GM21737 (cell line): ENCODE measurements at regions not wholly inside any gene's neighbourhood (a gene's known extent, or its start where the extent isn't known, plus 50 kb on each side); places are given as distances from the start of the nearest gene placed in this dataset.
"Not testable (repeated sequence)": the region's sequence is repeated elsewhere in the genome, so short reads cannot be mapped to it uniquely, and the experiment has no call there.

Experiments
- ATAC-seq: cut with Tn5 transposase; IDR thresholded peaks from one replicate; pipeline ENCODE4 v1.9.1; 2021; ENCODE audit warnings: mild to moderate bottlenecking, moderate library complexity; ENCODE audit not compliant: unreplicated experiment

DNA sequence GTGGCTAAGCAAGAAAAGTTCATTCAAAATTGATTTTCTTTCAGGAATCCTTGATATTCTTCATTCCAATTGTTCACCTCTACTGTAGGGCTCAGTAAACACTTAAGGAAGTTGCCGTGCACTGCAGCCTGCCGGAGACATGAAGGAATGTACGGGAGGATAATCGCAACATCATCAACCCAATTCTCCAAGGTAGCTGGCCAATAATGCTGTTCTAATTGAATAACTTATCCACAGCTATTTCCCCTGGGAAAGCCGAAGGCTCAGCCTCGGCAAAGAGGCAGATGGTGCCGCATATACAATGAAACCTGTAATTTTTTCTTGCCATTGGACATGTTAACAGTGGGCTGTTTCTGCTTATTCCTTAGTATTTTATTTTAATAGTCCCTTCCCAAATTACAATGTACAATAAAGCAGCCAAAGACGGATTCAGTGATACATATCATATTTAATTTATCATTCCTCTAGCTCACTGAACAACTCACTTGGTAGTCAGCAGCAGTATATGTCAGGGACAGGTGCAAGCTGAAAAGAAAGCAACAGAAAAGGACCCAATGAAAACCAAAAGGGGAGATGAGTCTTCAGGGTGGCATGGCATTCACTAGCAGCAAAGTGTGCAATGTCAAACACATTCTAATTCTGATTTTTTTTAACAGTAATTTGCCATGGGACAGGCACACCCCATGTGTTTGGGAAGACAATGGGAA lies 420.5 kb upstream of the KLF12 start:
- ATAC-seq: no peak

GRCh38 chr13:74550039-74550438 lies 415.8 kb upstream of the KLF12 start:
- no peak for ATAC-seq

DNA sequence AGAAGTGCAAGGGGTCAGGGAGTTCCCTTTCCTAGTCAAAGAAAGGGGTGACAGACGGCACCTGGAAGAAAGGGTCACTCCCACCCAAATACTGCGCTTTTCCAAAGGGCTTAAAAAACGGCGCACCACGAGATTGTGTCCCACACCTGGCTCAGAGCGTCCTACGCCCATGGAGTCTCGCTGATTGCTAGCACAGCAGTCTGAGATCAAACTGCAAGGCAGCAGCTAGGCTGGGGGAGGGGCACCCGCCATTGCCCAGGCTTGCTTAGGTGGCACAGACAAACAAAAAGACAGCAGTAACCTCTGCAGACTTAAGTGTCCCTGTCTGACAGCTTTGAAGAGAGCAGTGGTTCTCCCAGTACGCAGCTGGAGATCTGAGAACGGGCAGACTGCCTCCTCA lies 402.4 kb upstream of the KLF12 start:
- not testable (repeated sequence) for ATAC-seq

DNA sequence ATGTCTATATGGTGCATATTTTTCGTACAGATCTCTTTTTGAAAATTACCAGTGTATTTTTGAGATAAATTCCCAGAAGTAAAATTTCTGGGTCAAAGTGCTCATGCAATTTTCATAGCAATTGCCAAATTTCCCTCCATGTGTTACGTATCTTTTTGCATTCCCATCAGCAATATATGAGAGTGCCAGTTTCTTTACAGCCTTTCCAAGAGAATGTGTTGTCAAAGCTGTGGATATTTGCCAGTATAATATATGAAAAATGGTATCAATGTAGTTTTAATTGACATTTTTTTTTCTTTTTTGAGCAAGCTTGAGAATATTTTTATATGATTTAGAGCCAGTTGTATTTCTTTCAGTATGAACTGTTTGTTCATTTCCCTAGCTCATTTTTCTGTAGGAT lies 399.0 kb upstream of the KLF12 start:
- no peak for ATAC-seq

DNA sequence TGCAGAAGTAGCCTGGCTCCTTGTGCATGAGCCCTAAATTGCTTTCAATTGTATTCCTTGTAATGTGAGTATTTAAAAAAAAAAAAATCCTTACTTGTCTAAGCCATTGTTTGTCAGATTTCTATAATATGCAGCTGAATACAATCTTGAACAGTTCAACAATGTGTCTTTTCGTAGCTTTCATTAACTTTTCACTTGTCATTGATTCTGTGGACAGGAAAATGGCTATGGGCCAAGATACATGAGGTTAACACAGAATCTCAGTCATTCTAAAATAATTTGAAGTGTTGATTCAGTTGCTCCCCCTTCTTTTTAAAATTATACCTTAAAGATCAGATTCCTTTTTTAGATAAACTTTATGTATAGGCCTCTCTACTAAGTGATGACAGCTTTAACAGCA lies 395.8 kb upstream of the KLF12 start:
- ATAC-seq: no peak

- ATAC-seq: no peak
Observed at GRCh38 chr13:74528734-74529513, 394.7 kb upstream of the KLF12 start.

- no peak for ATAC-seq
Observed at GRCh38 chr13:74523057-74523456, 388.9 kb upstream of the KLF12 start.

DNA sequence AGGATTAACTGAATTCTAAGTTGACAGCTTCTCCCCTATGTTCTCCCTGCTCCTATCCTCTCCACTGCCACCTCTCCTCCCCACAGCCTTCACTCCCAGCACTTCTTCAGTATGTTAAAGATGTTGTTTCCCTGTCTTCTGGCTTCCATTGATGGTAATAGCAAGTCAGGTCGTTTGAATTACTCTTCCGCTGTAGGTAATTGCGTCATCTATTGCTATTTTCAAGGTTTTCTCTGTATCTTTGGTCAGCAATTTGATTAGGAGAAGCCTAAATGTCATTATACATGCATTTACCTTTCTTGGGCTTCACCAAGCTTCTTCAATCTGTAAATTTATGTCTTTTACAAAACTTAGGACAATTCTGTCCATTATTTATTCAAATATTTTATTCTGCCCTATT lies 377.3 kb upstream of the KLF12 start:
- no peak for ATAC-seq

GRCh38 chr13:74487091-74487722 lies 353.0 kb upstream of the KLF12 start:
- ATAC-seq: no peak

GRCh38 chr13:74485757-74486156 lies 351.6 kb upstream of the KLF12 start:
- no peak for ATAC-seq

DNA sequence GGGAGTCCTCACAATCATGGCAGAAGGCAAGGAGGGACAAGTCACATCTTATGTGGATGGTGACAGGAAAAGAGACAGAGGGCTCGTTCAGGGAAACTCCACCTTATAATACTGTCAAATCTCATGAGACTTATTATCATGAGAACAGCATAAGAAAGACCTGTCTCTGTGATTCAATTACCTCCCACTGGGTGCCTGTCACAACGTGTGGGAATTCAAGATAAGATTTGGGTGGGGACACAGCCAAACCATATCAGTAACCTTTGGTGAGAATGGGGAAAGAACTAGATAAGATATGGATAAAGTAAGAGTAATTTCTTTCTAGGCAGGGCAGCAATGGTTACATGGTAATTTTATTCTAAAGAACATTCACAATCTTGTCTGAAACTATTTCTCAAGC lies 344.9 kb upstream of the KLF12 start:
- ATAC-seq: no peak

DNA sequence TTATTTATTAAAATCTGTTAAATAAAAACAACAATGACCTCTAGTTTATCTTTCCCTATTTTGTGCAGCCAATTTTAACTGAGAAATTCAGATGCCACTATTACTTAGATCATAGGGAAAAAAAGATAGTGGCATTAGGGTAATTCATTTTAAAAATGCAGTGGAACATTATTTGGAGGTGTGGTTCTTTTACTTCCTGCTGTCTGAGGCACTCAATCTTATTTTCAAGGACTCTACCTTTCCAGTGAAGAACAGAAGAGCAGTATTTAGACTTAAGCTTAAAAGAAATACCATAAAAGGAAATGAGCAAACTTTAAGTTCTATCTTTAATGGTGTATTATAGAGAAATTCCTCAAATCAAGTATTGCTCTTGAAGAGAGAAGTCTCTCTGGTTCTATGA lies 342.6 kb upstream of the KLF12 start:
- no peak for ATAC-seq

DNA sequence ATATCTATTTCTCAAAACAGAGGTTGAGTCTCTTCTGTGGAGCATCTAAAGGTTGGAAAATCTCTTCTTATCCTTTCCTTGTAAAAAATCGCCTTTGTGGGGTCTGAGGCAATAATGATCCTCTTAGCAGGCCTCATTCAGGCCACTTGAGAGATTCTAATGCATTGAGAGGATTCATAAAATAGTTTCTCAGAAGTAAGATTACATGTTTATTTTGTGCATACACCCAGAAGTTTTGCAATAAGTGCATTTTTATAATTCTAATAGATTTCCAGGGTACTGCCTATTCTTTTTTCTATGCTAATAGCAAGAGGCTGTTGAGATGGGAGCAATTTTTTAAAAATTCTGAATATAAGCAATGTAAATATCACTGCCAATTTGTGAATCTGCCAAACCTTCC lies 342.2 kb upstream of the KLF12 start:
- no peak for ATAC-seq

- no peak for ATAC-seq
Observed at GRCh38 chr13:74466864-74467263, 332.7 kb upstream of the KLF12 start.

- no peak for ATAC-seq
Observed at GRCh38 chr13:74466020-74466419, 331.8 kb upstream of the KLF12 start.

- ATAC-seq: no peak
Observed at GRCh38 chr13:74465271-74465670, 331.1 kb upstream of the KLF12 start.

GRCh38 chr13:74464670-74465069 lies 330.5 kb upstream of the KLF12 start:
- ATAC-seq: no peak

DNA sequence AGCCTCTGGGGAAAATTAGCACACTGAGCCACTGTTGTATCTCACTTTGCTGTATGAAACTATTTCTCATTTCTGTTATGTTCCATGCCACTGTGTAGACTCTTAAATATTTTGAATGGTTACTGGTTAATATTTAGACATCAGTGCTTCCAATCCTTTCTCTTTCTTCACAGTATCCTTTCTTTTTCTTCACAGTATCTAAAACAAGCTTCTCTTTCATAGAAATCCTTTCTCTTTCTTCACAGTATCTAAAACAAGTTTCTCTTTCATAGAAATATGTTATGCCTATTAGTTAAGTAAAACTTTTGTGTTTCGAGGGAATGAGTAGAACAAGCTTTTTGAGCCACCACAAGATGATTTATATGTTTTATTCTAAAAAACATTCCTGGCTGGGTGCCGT lies 326.8 kb upstream of the KLF12 start:
- no peak for ATAC-seq

GRCh38 chr13:74452881-74453280 lies 318.7 kb upstream of the KLF12 start:
- no peak for ATAC-seq

DNA sequence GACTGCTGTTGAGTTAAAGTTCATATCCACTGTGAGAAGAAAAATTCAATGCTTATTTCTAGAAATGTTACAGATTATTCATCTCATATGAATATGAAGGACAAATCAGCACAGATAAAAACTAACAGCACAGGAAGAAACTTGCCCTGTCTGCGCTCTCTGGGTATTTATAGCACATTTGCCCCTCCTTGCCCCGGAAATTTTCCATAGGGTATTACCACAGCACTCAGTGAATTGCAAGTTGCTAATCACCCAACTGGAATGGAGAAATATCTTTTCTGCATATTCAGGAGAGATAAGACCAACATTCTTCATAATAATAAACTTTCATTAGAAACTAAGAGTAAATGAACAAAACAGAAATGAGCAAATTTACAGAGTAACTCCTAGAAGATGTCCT lies 318.0 kb upstream of the KLF12 start:
- ATAC-seq: no peak

GRCh38 chr13:74450964-74451363 lies 316.8 kb upstream of the KLF12 start:
- no peak for ATAC-seq

- ATAC-seq: no peak
Observed at GRCh38 chr13:74450525-74450845, 316.3 kb upstream of the KLF12 start.
